Mesothelial cell of epicardium (in vitro differentiated cells): ENCODE measurements at regions not wholly inside any gene's neighbourhood (a gene's known extent, or its start where the extent isn't known, plus 50 kb on each side); places are given as distances from the start of the nearest gene placed in this dataset.
A peak's percentile ranks its signal among the peaks of the same experiment; 100 is the strongest.

Experiments used
- DNase-seq, 2 experiments: peaks; one replicate each; pipeline ENCODE4 v3.0.0; 2021; ENCODE audit warnings: low spot score in 2 of 2; ENCODE audit not compliant: unreplicated experiment in 2 of 2
- H3K27ac Mint-ChIP-seq: 2 replicates; pipeline ENCODE4 v1.8.0; 2021; ENCODE audit warnings: mixed read lengths
- H3K27me3 Mint-ChIP-seq: 2 replicates; pipeline ENCODE4 v1.8.0; 2021; ENCODE audit warnings: low read depth, mixed read lengths
- H3K36me3 Mint-ChIP-seq: 2 replicates; pipeline ENCODE4 v1.8.0; 2021; ENCODE audit warnings: mixed read lengths
- H3K4me1 Mint-ChIP-seq: 2 replicates; pipeline ENCODE4 v1.8.0; 2021; ENCODE audit warnings: mixed read lengths
- H3K4me3 Mint-ChIP-seq: 2 replicates; pipeline ENCODE4 v1.8.0; 2021; ENCODE audit warnings: mild to moderate bottlenecking, moderate library complexity, mixed read lengths
- H3K9me3 Mint-ChIP-seq: 2 replicates; pipeline ENCODE4 v1.8.0; 2021; ENCODE audit warnings: mixed read lengths
- TF ChIP-seq, protein P1 (sequence below): fragments of 200-600 bp; sonication (generic); IDR thresholded peaks from one replicate; pipeline ENCODE4 v1.5.0; 2021; ENCODE audit warnings: antibody characterized with exemption; ENCODE audit not compliant: unreplicated experiment

DNA sequence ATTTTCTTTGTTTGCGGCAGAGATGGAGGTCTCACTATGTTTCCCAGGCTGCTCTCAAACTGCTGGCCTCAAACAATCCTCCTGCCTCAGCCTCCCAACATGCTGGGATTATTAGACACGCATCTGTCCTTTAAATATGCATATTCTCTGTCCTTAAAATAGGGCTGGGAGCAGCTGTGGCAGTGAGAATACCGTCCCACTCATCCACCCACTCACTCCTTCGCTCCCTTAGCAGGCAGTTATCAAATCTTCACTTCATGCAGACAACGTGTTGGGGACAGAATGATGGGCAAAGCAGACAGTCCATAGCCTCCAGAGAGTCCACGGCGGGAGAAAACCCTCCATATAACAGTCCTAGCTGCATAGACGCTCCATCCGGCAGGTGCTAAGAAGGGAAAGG lies 179.4 kb downstream of the ZBTB18 start:
- H3K27ac Mint-ChIP-seq: no peak overlapping the region
- DNase-seq: no peak
- no peaks in the 10 kb centered on the region for H3K9me3 Mint-ChIP-seq
- TF ChIP-seq, protein P1, sequence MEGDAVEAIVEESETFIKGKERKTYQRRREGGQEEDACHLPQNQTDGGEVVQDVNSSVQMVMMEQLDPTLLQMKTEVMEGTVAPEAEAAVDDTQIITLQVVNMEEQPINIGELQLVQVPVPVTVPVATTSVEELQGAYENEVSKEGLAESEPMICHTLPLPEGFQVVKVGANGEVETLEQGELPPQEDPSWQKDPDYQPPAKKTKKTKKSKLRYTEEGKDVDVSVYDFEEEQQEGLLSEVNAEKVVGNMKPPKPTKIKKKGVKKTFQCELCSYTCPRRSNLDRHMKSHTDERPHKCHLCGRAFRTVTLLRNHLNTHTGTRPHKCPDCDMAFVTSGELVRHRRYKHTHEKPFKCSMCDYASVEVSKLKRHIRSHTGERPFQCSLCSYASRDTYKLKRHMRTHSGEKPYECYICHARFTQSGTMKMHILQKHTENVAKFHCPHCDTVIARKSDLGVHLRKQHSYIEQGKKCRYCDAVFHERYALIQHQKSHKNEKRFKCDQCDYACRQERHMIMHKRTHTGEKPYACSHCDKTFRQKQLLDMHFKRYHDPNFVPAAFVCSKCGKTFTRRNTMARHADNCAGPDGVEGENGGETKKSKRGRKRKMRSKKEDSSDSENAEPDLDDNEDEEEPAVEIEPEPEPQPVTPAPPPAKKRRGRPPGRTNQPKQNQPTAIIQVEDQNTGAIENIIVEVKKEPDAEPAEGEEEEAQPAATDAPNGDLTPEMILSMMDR: no peak
- peaks cover 25% of the 10 kb centered on the region for H3K4me1 Mint-ChIP-seq
- no peaks in the 10 kb centered on the region for H3K27me3 Mint-ChIP-seq
- no peak overlapping the region for H3K4me3 Mint-ChIP-seq
- no peaks in the 10 kb centered on the region for H3K36me3 Mint-ChIP-seq

DNA sequence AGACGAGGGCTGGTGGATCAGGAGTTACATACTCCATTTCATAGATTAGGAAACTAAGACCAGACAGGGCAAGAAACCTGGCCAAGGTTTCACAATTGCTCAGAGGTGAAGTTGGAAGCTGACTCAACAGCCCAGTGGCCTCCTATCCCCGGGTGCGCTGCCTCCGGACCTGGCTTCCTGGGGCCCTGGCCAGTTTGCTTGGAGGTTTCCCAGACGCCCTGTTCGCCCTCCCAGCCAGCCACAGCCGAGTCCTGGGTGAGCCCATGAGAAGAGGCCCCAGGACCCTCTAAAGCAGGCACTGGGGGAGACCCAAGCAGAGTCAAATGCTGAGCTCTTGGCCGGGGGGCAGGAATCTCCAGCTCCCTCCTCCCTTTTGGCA lies 180.1 kb downstream of the ZBTB18 start:
- Mint-ChIP-seq H3K27me3 (no peaks in the 10 kb centered on the region), H3K36me3 (no peaks in the 10 kb centered on the region), H3K4me3 (no peak overlapping the region), H3K27ac (no peak overlapping the region), H3K9me3 (no peaks in the 10 kb centered on the region), H3K4me1 (peaks cover 27% of the 10 kb centered on the region)
- DNase-seq: no peak
- TF ChIP-seq, protein P1: no peak

DNA sequence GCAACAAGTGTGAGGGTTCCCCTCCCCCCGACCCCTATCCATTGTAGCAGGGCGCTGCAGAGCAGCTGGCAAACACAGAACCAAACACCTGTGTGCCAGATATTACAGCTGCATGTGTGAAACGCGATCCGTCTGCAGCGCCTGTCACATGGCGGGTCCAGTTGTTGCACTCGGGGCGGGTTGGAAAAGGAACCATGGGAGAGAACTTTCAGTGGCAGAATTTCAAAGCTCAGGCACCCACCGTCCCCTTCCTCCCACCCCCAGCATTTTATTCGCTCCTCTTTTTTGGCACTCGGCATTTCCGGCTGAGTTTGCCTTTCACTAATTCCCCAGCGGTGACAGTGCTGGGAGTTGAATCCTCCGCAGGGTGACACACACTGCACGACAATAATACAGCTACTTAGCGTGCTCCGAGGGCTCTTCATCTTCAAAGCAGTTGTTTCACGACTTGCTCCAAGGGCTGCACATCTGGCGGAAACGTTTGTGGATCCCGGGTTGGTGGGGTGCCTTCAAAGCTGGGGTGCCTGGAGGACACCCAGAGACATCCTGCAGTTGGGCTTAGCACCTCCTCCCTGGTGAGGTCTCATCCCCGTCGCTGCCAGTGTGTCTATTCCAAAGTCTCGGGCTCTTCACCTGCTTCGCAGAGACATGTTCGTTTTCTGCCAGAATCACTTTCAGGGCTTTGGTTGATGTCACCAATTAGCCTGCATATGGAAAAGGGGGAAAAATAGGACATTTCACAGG lies 180.7 kb downstream of the ZBTB18 start:
- Mint-ChIP-seq H3K27me3 (no peaks in the 10 kb centered on the region), H3K9me3 (no peaks in the 10 kb centered on the region), H3K4me1 (peaks cover 27% of the 10 kb centered on the region), H3K36me3 (no peaks in the 10 kb centered on the region), H3K27ac (peak overlapping the region; percentile 36), H3K4me3 (peak overlapping the region; percentile 22)
- DNase-seq: no peak
- TF ChIP-seq, protein P1: no peak

DNA sequence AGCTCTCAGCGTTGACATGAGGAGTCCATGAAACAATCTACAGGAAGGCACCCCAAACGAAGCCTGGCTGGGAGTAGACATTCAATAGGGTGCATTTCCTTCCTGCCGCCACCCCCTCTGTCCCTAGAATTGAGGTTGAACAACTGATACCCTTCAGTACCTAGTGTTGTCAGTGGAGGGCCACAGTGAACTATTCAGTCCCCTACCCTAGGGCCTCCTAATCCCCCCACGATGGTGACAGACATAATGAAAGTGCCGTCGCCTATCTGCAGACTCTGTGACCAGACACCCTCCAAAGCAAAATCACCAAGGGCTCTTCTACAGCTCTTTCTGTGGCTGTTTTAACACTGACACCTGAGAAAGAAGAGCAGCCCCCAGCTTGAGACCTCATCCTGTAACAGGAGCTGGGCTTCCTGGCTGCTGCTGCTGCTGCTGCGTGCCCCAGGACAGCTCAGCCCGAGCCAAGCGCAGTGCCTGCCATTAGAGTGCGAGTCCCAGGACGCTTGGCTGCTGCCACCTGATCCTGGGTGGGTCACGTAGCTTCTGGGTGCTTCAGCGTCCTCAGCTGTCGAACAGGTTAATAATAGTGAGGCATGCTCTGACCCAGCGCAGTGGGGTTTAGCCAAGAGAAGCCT lies 183.0 kb downstream of the ZBTB18 start:
- Mint-ChIP-seq H3K27ac (peak overlapping the region; percentile 40), H3K4me1 (peaks cover 27% of the 10 kb centered on the region), H3K9me3 (no peaks in the 10 kb centered on the region), H3K36me3 (no peaks in the 10 kb centered on the region), H3K4me3 (no peak overlapping the region), H3K27me3 (no peaks in the 10 kb centered on the region)
- DNase-seq: no peak
- TF ChIP-seq, protein P1: no peak

DNA sequence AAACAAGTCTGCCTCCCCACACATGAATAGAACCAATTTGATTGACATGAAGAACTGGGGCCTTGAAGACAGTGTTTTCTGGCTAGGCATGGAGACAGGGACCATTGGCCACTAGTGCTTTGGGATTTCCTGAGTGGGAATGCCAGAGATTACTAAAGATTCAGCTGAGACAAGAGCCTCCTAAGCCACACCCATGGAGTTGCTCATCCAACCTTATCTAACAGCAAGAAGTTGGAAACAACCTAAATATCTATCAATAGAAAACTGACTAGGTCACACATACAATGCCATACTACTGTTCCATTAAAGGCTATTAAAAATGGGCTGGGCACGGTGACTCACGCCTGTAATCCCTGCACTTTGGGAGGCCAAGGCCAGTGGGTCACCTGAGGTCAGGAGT lies 184.1 kb downstream of the ZBTB18 start:
- Mint-ChIP-seq H3K27me3 (no peaks in the 10 kb centered on the region), H3K36me3 (no peaks in the 10 kb centered on the region), H3K27ac (no peak overlapping the region), H3K4me3 (no peak overlapping the region), H3K4me1 (peaks cover 30% of the 10 kb centered on the region), H3K9me3 (no peaks in the 10 kb centered on the region)
- DNase-seq: no peak
- TF ChIP-seq, protein P1: no peak
